ENCODE measurements at regions not wholly inside any gene's neighbourhood (a gene's known extent, or its start where the extent isn't known, plus 50 kb on each side); places are given as distances from the start of the nearest gene placed in this dataset.

DNA sequence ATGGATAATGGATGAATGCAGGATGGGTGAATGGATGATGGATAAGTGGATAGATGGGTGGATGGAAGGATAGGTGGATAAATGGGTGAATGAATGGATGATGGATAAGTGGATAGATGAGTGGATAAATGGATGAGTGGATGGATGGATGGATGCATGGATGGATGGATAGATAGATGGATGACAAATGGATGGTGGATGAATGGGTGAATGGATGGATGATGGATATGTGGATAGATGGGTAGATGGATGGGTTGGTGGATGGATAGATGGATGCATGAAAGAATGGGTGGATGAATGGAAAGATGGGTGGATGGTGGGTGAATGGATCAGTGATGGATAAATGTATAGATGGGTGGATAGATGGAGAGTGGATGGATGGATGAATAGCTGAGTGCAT lies 564.8 kb downstream of the MIAT start:
- peaks cover 5 to 9% of the 10 kb centered on the region in 2 experiments; a peak in 3 of 4 replicates for H3K4me1 Mint-ChIP-seq
- no peaks in the 10 kb centered on the region for H3K36me3 Mint-ChIP-seq (ENCODE audit: insufficient read depth in 1 of 3, low read depth in 3 of 3)
- H2AFZ ChIP-seq (ENCODE audit: low read length): no peak overlapping the region
- H3K14ac ChIP-seq (ENCODE audit: insufficient read depth, low read length): no peak overlapping the region
- H3K27ac Mint-ChIP-seq: no peak overlapping the region
- no peak overlapping the region for H3K9ac ChIP-seq (ENCODE audit: extremely low read depth, insufficient read length, low read length)
- H2AK5ac ChIP-seq (ENCODE audit: insufficient read length, low read length): no peak overlapping the region
- TF ChIP-seq, protein P1, sequence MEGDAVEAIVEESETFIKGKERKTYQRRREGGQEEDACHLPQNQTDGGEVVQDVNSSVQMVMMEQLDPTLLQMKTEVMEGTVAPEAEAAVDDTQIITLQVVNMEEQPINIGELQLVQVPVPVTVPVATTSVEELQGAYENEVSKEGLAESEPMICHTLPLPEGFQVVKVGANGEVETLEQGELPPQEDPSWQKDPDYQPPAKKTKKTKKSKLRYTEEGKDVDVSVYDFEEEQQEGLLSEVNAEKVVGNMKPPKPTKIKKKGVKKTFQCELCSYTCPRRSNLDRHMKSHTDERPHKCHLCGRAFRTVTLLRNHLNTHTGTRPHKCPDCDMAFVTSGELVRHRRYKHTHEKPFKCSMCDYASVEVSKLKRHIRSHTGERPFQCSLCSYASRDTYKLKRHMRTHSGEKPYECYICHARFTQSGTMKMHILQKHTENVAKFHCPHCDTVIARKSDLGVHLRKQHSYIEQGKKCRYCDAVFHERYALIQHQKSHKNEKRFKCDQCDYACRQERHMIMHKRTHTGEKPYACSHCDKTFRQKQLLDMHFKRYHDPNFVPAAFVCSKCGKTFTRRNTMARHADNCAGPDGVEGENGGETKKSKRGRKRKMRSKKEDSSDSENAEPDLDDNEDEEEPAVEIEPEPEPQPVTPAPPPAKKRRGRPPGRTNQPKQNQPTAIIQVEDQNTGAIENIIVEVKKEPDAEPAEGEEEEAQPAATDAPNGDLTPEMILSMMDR (conservative IDR thresholded peaks at IDR 0.05): no peak
- no peak overlapping the region for H3T11ph ChIP-seq (ENCODE audit: low read length)
- no peak overlapping the region for H4K5ac ChIP-seq (ENCODE audit: insufficient read length, low read depth, low read length)
- no peaks in the 10 kb centered on the region for H3K9me3 Mint-ChIP-seq
- H4K8ac ChIP-seq (replicated peaks; ENCODE audit: insufficient read length, low read depth, low read length): no peak overlapping the region
- H2BK15ac ChIP-seq (ENCODE audit: low read depth, low read length): no peak overlapping the region
- no peaks in the 10 kb centered on the region for H3K79me2 ChIP-seq (ENCODE audit: insufficient read depth, low read length)
- no peak overlapping the region for H2BK20ac ChIP-seq (ENCODE audit: low read depth, low read length, poor library complexity, severe bottlenecking)
- no peak overlapping the region for H3K56ac ChIP-seq (ENCODE audit: insufficient read length, low read depth, low read length)
- no peak overlapping the region for H4K91ac ChIP-seq (ENCODE audit: insufficient read length, low read depth, low read length)
- no peaks in the 10 kb centered on the region for H3K9me3 ChIP-seq (ENCODE audit: control insufficient read depth, low read depth, low read length)
- H3K18ac ChIP-seq (ENCODE audit: insufficient read length, low read depth, low read length): no peak overlapping the region
- no peak overlapping the region for H2BK120ac ChIP-seq (ENCODE audit: low read depth, low read length, poor library complexity, severe bottlenecking)
- no peak overlapping the region for H3K23ac ChIP-seq (ENCODE audit: insufficient read length, low read depth, low read length)
- no peaks in the 10 kb centered on the region for H4K20me1 ChIP-seq (ENCODE audit: control insufficient read depth, insufficient read depth, insufficient read length)
- no peaks in the 10 kb centered on the region; the same call in 1 of the 2 replicates for H3K27me3 Mint-ChIP-seq (ENCODE audit: low read depth)
- no peaks in the 10 kb centered on the region for H3K79me1 ChIP-seq (ENCODE audit: insufficient read depth, low read depth, low read length, poor library complexity, severe bottlenecking)
- H3K27ac ChIP-seq (ENCODE audit: insufficient read length, low read depth, low read length): no peak overlapping the region
- no peak overlapping the region for H3K4me3 Mint-ChIP-seq
- H2BK12ac ChIP-seq (ENCODE audit: insufficient read length, low read depth, low read length): no peak overlapping the region
- no peaks in the 10 kb centered on the region for H3K23me2 ChIP-seq (ENCODE audit: insufficient read length, low read depth, low read length, poor library complexity, severe bottlenecking)
- H3K4me1 ChIP-seq (ENCODE audit: insufficient read depth, low read length): no peaks in the 10 kb centered on the region; the same call in 1 of the 2 replicates
- H3K27me3 ChIP-seq (ENCODE audit: insufficient read depth, low read length): no peaks in the 10 kb centered on the region
- H3K4ac ChIP-seq (ENCODE audit: low read depth, low read length): no peak overlapping the region
- H2BK5ac ChIP-seq (ENCODE audit: insufficient read length, low read length): no peak overlapping the region
- no peak for DNase-seq
- no peak overlapping the region for H3K4me2 ChIP-seq (ENCODE audit: insufficient read depth, insufficient read length, low read length)
